Gastrocnemius medialis (tissue), 4 donors: ENCODE measurements at regions not wholly inside any gene's neighbourhood (a gene's known extent, or its start where the extent isn't known, plus 50 kb on each side); places are given as distances from the start of the nearest gene placed in this dataset.

Experiments used
- ATAC-seq, 2 donors: fragments of 150-250 bp; one replicate each; pipeline ENCODE4 v1.9.1; 2016
- DNase-seq, 2 donors: peaks; one replicate each; pipeline ENCODE4 v3.0.0-alpha.2; 2019
- H3K27ac ChIP-seq, 4 donors: fragments of 200-600 bp; sonication (generic); 1 replicate in 1 of 4; 2 replicates in 3 of 4; pipeline ENCODE4 v1.5.1; 2016 to 2018; ENCODE audit warnings: mild to moderate bottlenecking in 2 of 4, moderate library complexity in 1 of 4
- H3K27me3 ChIP-seq, 3 donors: fragments of 200-600 bp; sonication (generic) in 2 of 3; 1 replicate in 1 of 3; 2 replicates in 2 of 3; pipeline versions ENCODE4 v1.5.1 to v1.6.0; 2016 to 2019; ENCODE audit warnings: mild to moderate bottlenecking in 1 of 3, moderate library complexity in 1 of 3
- H3K36me3 ChIP-seq, 2 donors: fragments of 200-600 bp; sonication (generic) in 1 of 2; one replicate each; pipeline ENCODE4 v1.5.1; 2017 to 2018
- H3K4me1 ChIP-seq, 2 donors: fragments of 200-600 bp; sonication (generic) in 1 of 2; one replicate each; pipeline ENCODE4 v1.5.1; 2016 to 2017; ENCODE audit warnings: mild to moderate bottlenecking in 2 of 2
- H3K4me3 ChIP-seq, 4 donors: fragments of 200-600 bp; sonication (generic) in 3 of 4; 1 replicate in 1 of 4; 2 replicates in 3 of 4; pipeline ENCODE4 v1.5.1; 2016 to 2019; ENCODE audit warnings: mild to moderate bottlenecking in 2 of 4
- H3K9me3 ChIP-seq, 3 donors: fragments of 200-600 bp; sonication (generic) in 2 of 3; 1 replicate in 1 of 3; 2 replicates in 2 of 3; pipeline ENCODE4 v1.5.1; 2016 to 2019
- CTCF ChIP-seq, 5 experiments: fragments of 450-650 bp in 3 of 5; fragments of 200-600 bp in 2 of 5; sonication (generic) in 2 of 5; IDR thresholded peaks in 4 of 5; conservative IDR thresholded peaks in 1 of 5; 1 replicate in 4 of 5; 2 replicates in 1 of 5; pipeline ENCODE4 v1.5.1; 2016 to 2019; ENCODE audit warnings: antibody characterized with exemption in 5 of 5, mild to moderate bottlenecking in 3 of 5, moderate library complexity in 3 of 5
- POLR2A ChIP-seq, 2 donors: fragments of 450-650 bp; IDR thresholded peaks; one replicate each; pipeline ENCODE4 v1.6.1; 2017; ENCODE audit warnings: antibody characterized with exemption in 2 of 2, mild to moderate bottlenecking in 2 of 2, moderate library complexity in 2 of 2
- in situ Hi-C, 4 donors: fragments of 200-750 bp; cut with MboI; loops; one replicate each; pipeline versions ENCODE4 v1.15.0 to v1.8.0; 2017; ENCODE audit warnings: low sequenced_read_pairs in 4 of 4
- intact Hi-C: fragments of 100-400 bp; cut with DNase I; formaldehyde crosslinking; loops from one replicate; pipeline ENCODE4 v1.15.1; 2023; ENCODE audit warnings: low total_unique reads

GRCh38 chr6:113047932-113048331 is 700.8 kb downstream of the RFPL4B start:
- TF ChIP-seq POLR2A (IDR thresholded peaks at IDR 0.05) (no peak), CTCF (IDR thresholded peaks at IDR 0.05 in 4 of 5, conservative IDR thresholded peaks at IDR 0.05 in 1 of 5) (no peak)
- intact Hi-C loops (no loop called here), in situ Hi-C loops (no loop called here)
- no peaks in the 10 kb centered on the region for H3K9me3 ChIP-seq
- ATAC-seq, result no peak
- H3K4me3 ChIP-seq, result no peak overlapping the region
- peaks cover 0 to 3% of the 10 kb centered on the region in 2 donors for H3K4me1 ChIP-seq
- no peaks in the 10 kb centered on the region for H3K27me3 ChIP-seq
- H3K36me3 ChIP-seq, result no peaks in the 10 kb centered on the region
- H3K27ac ChIP-seq, result no peak overlapping the region
- no peak for DNase-seq

- no peak overlapping the region for H3K4me3 ChIP-seq
- peaks cover 0 to 3% of the 10 kb centered on the region in 2 donors for H3K4me1 ChIP-seq
- ATAC-seq (no peak), DNase-seq (no peak)
- no peaks in the 10 kb centered on the region for H3K27me3 ChIP-seq
- TF ChIP-seq POLR2A (IDR thresholded peaks at IDR 0.05), result no peak
- no peak for TF ChIP-seq CTCF (IDR thresholded peaks at IDR 0.05 in 4 of 5, conservative IDR thresholded peaks at IDR 0.05 in 1 of 5)
- intact Hi-C loops, result no loop called here
- no peaks in the 10 kb centered on the region for H3K9me3 ChIP-seq
- in situ Hi-C loops, result no loop called here
- H3K27ac ChIP-seq, result no peak overlapping the region
- no peaks in the 10 kb centered on the region for H3K36me3 ChIP-seq
Measured at GRCh38 chr6:113048741-113049140, 701.6 kb downstream of the RFPL4B start.

GRCh38 chr6:113049190-113049589 is 702.1 kb downstream of the RFPL4B start:
- ATAC-seq (no peak), DNase-seq (no peak)
- Histone ChIP-seq H3K36me3 (no peaks in the 10 kb centered on the region), H3K27ac (no peak overlapping the region), H3K27me3 (no peaks in the 10 kb centered on the region), H3K4me1 (peaks cover 0 to 3% of the 10 kb centered on the region in 2 donors), H3K9me3 (no peaks in the 10 kb centered on the region), H3K4me3 (no peak overlapping the region)
- TF ChIP-seq POLR2A (IDR thresholded peaks at IDR 0.05) (no peak), CTCF (IDR thresholded peaks at IDR 0.05 in 4 of 5, conservative IDR thresholded peaks at IDR 0.05 in 1 of 5) (no peak)
- in situ Hi-C loops, result no loop called here
- intact Hi-C loops, result no loop called here

- intact Hi-C loops (no loop called here), in situ Hi-C loops (no loop called here)
- H3K27me3 ChIP-seq, result no peaks in the 10 kb centered on the region
- TF ChIP-seq CTCF (IDR thresholded peaks at IDR 0.05 in 4 of 5, conservative IDR thresholded peaks at IDR 0.05 in 1 of 5), result no peak
- no peak for TF ChIP-seq POLR2A (IDR thresholded peaks at IDR 0.05)
- H3K36me3 ChIP-seq, result no peaks in the 10 kb centered on the region
- H3K9me3 ChIP-seq, result no peaks in the 10 kb centered on the region
- H3K4me1 ChIP-seq, result peaks cover 0 to 3% of the 10 kb centered on the region in 2 donors
- no peak overlapping the region for H3K4me3 ChIP-seq
- DNase-seq (no peak), ATAC-seq (no peak)
- no peak overlapping the region for H3K27ac ChIP-seq
Measured at GRCh38 chr6:113050010-113050858, 703.1 kb downstream of the RFPL4B start.
